Fibroblast of the aortic adventitia (primary cell): ENCODE measurements at regions not wholly inside any gene's neighbourhood (a gene's known extent, or its start where the extent isn't known, plus 50 kb on each side); places are given as distances from the start of the nearest gene placed in this dataset.
A peak's percentile ranks its signal among the peaks of the same experiment; 100 is the strongest.

Experiments used
- DNase-seq: peaks from one replicate; pipeline ENCODE4 v3.0.0-alpha.2; 2010; ENCODE audit warnings: low read depth
- H3K4me3 ChIP-seq: 2 replicates; pipeline ENCODE4 v1.5.1; 2011; ENCODE audit warnings: low read depth, mild to moderate bottlenecking, control low read depth, low read length, moderate library complexity
- TF ChIP-seq, protein P1 (sequence below): IDR thresholded peaks from 2 replicates; pipeline ENCODE4 v1.5.1; 2011; ENCODE audit warnings: mild to moderate bottlenecking, low read length, control low read depth, inconsistent platforms; ENCODE audit not compliant: insufficient read depth

DNA sequence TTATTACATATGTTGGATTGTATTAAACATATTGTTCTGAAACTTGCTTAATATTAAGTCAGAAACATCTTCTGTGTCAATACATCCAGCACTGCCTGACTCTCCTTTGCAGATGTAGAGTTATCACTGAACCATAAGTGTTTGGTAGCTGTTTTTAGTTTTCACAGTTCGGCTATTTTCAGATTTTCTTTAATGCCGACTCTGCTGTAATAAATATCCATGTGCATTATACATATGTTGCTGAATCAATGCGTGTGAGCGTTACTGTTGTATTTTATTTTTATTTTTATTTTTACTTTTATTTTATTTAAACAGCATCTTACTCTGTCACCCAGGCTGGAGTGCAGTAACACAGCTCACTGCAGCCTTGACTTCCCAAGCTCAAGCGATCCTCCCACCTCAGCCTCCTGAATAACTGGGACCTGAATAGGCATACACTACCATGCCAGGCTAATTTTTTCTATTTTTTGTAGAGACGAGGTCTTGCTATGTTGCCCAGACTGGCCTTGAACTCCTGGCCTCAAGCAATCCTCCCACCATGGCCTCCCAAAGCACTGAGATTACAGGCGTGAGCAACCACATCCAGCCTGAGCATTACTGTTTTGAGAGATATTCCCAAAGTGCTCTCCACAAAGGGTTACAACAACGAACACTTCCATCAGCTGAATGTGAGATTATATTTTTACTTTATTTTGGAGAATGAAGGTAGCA, 50.7 kb upstream of the NOCT start:
- H3K4me3 ChIP-seq, result no peak overlapping the region
- DNase-seq, result no peak
- TF ChIP-seq, protein P1, sequence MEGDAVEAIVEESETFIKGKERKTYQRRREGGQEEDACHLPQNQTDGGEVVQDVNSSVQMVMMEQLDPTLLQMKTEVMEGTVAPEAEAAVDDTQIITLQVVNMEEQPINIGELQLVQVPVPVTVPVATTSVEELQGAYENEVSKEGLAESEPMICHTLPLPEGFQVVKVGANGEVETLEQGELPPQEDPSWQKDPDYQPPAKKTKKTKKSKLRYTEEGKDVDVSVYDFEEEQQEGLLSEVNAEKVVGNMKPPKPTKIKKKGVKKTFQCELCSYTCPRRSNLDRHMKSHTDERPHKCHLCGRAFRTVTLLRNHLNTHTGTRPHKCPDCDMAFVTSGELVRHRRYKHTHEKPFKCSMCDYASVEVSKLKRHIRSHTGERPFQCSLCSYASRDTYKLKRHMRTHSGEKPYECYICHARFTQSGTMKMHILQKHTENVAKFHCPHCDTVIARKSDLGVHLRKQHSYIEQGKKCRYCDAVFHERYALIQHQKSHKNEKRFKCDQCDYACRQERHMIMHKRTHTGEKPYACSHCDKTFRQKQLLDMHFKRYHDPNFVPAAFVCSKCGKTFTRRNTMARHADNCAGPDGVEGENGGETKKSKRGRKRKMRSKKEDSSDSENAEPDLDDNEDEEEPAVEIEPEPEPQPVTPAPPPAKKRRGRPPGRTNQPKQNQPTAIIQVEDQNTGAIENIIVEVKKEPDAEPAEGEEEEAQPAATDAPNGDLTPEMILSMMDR, result no peak

DNA sequence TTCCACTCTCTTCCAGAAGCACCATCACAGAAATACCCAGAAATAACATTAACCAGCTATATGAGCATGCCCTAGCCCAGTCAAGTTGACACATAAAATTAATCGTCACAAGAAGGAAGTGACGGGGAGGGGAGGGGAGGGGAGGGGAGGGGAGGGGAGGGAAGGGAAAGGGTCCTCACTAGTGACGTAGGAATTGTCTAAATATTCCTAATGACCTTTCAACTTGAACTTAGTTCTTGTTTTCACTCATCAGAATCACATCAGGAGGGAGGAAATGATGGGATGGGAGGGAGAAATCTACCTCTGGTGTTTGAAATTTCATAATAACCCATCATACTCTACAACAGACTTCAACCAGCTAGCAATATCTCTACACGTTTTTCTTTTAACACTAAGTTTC, 52.2 kb upstream of the NOCT start:
- H3K4me3 ChIP-seq, result no peak overlapping the region
- no peak for DNase-seq
- TF ChIP-seq, protein P1, result no peak

- TF ChIP-seq, protein P1, result no peak
- no peak for DNase-seq
- H3K4me3 ChIP-seq, result no peak overlapping the region
These were observed 53.9 kb upstream of the NOCT start for GRCh38 chr4:138961664-138962063.

DNA sequence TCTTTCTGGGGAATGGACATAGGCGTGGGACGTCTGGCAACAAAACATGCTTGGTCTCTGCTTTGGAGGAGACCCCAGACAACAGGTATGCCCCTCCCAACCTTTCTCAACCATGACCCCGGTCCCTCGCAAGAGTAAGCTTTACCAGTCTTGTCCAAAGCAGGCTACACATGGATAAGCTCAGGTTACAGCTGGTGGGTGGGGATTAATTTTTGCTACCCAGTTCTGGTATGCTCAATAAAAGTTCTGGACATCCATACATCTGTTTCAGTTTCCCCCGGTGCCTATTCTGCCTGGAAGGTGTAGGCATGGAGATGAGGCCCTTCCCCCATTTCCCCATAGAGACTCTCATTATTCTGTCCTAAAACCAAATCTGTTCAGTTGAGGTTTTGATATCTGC, 54.5 kb upstream of the NOCT start:
- H3K4me3 ChIP-seq, result no peak overlapping the region
- TF ChIP-seq, protein P1, result no peak
- no peak for DNase-seq

DNA sequence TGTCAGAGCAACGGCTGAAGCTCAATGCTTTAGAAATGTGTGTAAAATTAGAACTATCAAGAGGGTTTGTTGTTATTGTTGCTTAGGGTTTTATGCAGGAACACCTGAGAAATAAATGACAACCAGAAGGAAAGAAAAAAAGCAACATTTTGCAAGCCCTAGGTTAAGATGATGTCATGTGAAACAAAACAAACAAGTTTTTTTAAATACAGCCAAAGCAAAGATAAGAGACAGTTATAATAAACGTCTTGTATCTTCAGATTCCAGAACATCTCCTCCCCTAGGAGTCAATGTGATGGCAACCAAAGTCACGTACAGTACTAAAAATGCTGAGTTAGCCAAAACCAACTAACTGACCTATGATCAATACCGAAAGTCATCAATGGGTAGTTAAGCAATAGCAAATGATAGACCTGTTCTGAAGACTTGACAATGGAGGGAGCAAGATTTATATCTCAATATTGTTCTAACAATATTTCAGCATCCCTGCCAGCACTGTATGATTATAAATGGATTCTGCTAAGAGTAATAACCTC, 55.3 kb upstream of the NOCT start:
- no peak overlapping the region for H3K4me3 ChIP-seq
- DNase-seq, result no peak
- TF ChIP-seq, protein P1, result no peak

DNA sequence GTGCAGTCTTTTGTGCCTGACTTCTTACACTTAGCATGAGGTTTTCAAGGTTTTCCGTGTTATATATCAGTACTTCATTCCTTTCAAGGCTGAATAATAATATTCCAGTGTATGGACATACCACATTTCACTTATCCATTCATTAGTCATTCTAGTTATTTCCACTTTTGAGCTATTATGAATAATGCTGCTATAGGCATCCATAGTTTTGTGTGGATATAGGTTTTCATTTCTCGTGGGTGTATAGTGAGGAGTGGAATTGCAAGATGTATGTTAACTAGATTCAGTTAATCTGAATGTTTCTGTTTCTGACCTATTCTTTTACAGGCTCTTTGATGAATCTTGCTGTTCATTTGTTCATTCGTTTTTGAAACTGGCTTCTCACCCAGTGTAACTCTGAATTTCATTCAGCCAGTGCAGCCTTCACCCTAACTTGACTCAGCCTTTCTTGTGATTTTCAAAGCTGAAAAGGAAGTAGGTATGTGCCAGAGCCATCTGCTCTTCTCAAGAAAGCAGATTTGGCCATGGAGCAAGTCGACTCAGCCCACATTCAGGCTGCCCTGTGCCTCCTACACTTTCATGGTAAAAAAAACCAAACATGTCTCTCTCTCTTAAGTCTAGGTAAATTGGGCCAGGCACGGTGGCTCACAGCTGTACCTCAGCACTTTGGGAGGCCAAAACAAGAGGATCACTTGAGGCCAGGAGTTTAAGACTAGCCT, 56.3 kb upstream of the NOCT start:
- peak; percentile 47 for DNase-seq
- no peak overlapping the region for H3K4me3 ChIP-seq
- TF ChIP-seq, protein P1, result no peak
